ENCODE measurements at regions not wholly inside any gene's neighbourhood (a gene's known extent, or its start where the extent isn't known, plus 50 kb on each side); places are given as distances from the start of the nearest gene placed in this dataset.

- TF ChIP-seq SIN3A (IDR thresholded peaks at IDR 0.05; ENCODE audit: borderline replicate concordance, low read depth, low read length) (no peak), CHD2 (IDR thresholded peaks at IDR 0.05; ENCODE audit: low read length, partially characterized antibody) (no peak), CTCF (IDR thresholded peaks at IDR 0.05) (no peak), POLR2AphosphoS5 (IDR thresholded peaks at IDR 0.05; ENCODE audit: low read depth, low read length) (no peak), USF2 (IDR thresholded peaks at IDR 0.05; ENCODE audit: borderline replicate concordance, low read depth, low read length) (no peak), FOSL2 (IDR thresholded peaks at IDR 0.05; ENCODE audit: borderline replicate concordance, low read depth) (no peak), REST (IDR thresholded peaks at IDR 0.05; ENCODE audit: low read depth, low read length) (no peak), ZBTB33 (IDR thresholded peaks at IDR 0.05; ENCODE audit: borderline replicate concordance, low read depth) (no peak), TAF1 (IDR thresholded peaks at IDR 0.05; ENCODE audit: borderline replicate concordance, low read depth, low read length) (no peak), GABPA (IDR thresholded peaks at IDR 0.05; ENCODE audit: low read depth) (no peak)
These were observed 53.1 kb upstream of the UBL3 start for GRCh38 chr13:29903543-29903942.

Data from SK-N-SH (cell line).